ENCODE measurements at regions not wholly inside any gene's neighbourhood (a gene's known extent, or its start where the extent isn't known, plus 50 kb on each side); places are given as distances from the start of the nearest gene placed in this dataset.

GRCh38 chr3:23002836-23003732, 200.0 kb upstream of the UBE2E2 start:
- Histone ChIP-seq H3K4me1 (peaks cover 10% of the 10 kb centered on the region), H3K27me3 (no peaks in the 10 kb centered on the region), H3K9me3 (no peaks in the 10 kb centered on the region), H3K27ac (no peak overlapping the region), H3K4me3 (no peak overlapping the region), H3K36me3 (replicated peaks in 1 of 2; ENCODE audit: insufficient read depth in 1 of 2, low read depth in 2 of 2) (no peaks in the 10 kb centered on the region)
- ATAC-seq (peak; percentile 35), DNase-seq (peak; percentile 19 to 32 (median 29))
- intact Hi-C loops (cut with DNase I), result no loop called here
- TF ChIP-seq POLR2A (IDR thresholded peaks at IDR 0.05), result no peak
- WGBS, 2 donors, result 32 to 37% methylated on average over 15 of the region's 15 CpGs

- 92 to 96% methylated on average over 4 of the region's 4 CpGs for WGBS, 2 donors
- H3K4me3 ChIP-seq, result no peak overlapping the region
- H3K27me3 ChIP-seq, result no peaks in the 10 kb centered on the region
- DNase-seq, result no peak
- TF ChIP-seq POLR2A (IDR thresholded peaks at IDR 0.05) (no peak), CTCF (IDR thresholded peaks at IDR 0.05) (no peak)
- H3K27ac ChIP-seq, result no peak overlapping the region
- ATAC-seq, result no peak
- peaks cover 10% of the 10 kb centered on the region for H3K4me1 ChIP-seq
- intact Hi-C loops (cut with DNase I), result no loop called here
- H3K36me3 ChIP-seq (replicated peaks in 1 of 2; ENCODE audit: insufficient read depth in 1 of 2, low read depth in 2 of 2), result no peaks in the 10 kb centered on the region
- H3K9me3 ChIP-seq, result no peaks in the 10 kb centered on the region
These were observed 199.4 kb upstream of the UBE2E2 start for GRCh38 chr3:23003733-23004046.

- H3K27me3 ChIP-seq, result no peaks in the 10 kb centered on the region
- H3K27ac ChIP-seq, result no peak overlapping the region
- no peaks in the 10 kb centered on the region for H3K36me3 ChIP-seq (replicated peaks in 1 of 2; ENCODE audit: insufficient read depth in 1 of 2, low read depth in 2 of 2)
- H3K4me1 ChIP-seq, result peaks cover 10% of the 10 kb centered on the region
- no peaks in the 10 kb centered on the region for H3K9me3 ChIP-seq
- TF ChIP-seq POLR2A (IDR thresholded peaks at IDR 0.05) (no peak), CTCF (IDR thresholded peaks at IDR 0.05) (no peak)
- DNase-seq (no peak), ATAC-seq (no peak)
- 80 to 81% methylated on average over 5 of the region's 5 CpGs for WGBS, 2 donors
- intact Hi-C loops (cut with DNase I), result no loop called here
- no peak overlapping the region for H3K4me3 ChIP-seq
These were observed 198.2 kb upstream of the UBE2E2 start for GRCh38 chr3:23004971-23005370.

- WGBS, 2 donors, result 32 to 44% methylated on average over 1 of the region's 1 CpG
- intact Hi-C loops (cut with DNase I), result no loop called here
- Histone ChIP-seq H3K9me3 (no peaks in the 10 kb centered on the region), H3K27ac (no peak overlapping the region), H3K36me3 (replicated peaks in 1 of 2; ENCODE audit: insufficient read depth in 1 of 2, low read depth in 2 of 2) (no peaks in the 10 kb centered on the region), H3K4me1 (no peaks in the 10 kb centered on the region), H3K27me3 (no peaks in the 10 kb centered on the region), H3K4me3 (no peak overlapping the region)
- no peak for TF ChIP-seq POLR2A (IDR thresholded peaks at IDR 0.05)
- TF ChIP-seq CTCF (IDR thresholded peaks at IDR 0.05), result no peak
- no peak for ATAC-seq
- DNase-seq, result no peak
These were observed 185.3 kb upstream of the UBE2E2 start for GRCh38 chr3:23017801-23018200.

GRCh38 chr3:23019596-23020300, 183.4 kb upstream of the UBE2E2 start:
- ATAC-seq (no peak), DNase-seq (no peak)
- Histone ChIP-seq H3K4me1 (no peaks in the 10 kb centered on the region), H3K36me3 (replicated peaks in 1 of 2; ENCODE audit: insufficient read depth in 1 of 2, low read depth in 2 of 2) (no peaks in the 10 kb centered on the region), H3K27me3 (no peaks in the 10 kb centered on the region), H3K27ac (no peak overlapping the region), H3K4me3 (no peak overlapping the region), H3K9me3 (peaks cover 0 to 5% (median 0%) of the 10 kb centered on the region in 3 donors)
- TF ChIP-seq POLR2A (IDR thresholded peaks at IDR 0.05) (no peak), CTCF (IDR thresholded peaks at IDR 0.05) (no peak)
- intact Hi-C loops (cut with DNase I), result no loop called here
- 41 to 48% methylated on average over 4 of the region's 4 CpGs for WGBS, 2 donors
